ENCODE measurements at regions not wholly inside any gene's neighbourhood (a gene's known extent, or its start where the extent isn't known, plus 50 kb on each side); places are given as distances from the start of the nearest gene placed in this dataset.

- ATAC-seq, result no peak
- DNase-seq (ENCODE audit: missing footprints), result no peak
- intact Hi-C loops (cut with DNase I), result no loop called here
Observed at GRCh38 chr18:73638709-73639108, 508.9 kb downstream of the FBXO15 start.

- ATAC-seq, result no peak
- intact Hi-C loops (cut with DNase I), result no loop called here
- DNase-seq (ENCODE audit: missing footprints), result no peak
Observed at GRCh38 chr18:73636355-73636754, 511.3 kb downstream of the FBXO15 start.

GRCh38 chr18:73626859-73627258 is 520.8 kb downstream of the FBXO15 start:
- DNase-seq (ENCODE audit: missing footprints), result no peak
- intact Hi-C loops (cut with DNase I), result no loop called here
- no peak for ATAC-seq

- intact Hi-C loops (cut with DNase I), result no loop called here
- ATAC-seq (no peak), DNase-seq (ENCODE audit: missing footprints) (no peak)
Observed at GRCh38 chr18:73626221-73626620, 521.4 kb downstream of the FBXO15 start.

- ATAC-seq, result no peak
- intact Hi-C loops (cut with DNase I), result no loop called here
- no peak for DNase-seq (ENCODE audit: missing footprints)
Observed at GRCh38 chr18:73621091-73621490, 526.5 kb downstream of the FBXO15 start.

- DNase-seq (ENCODE audit: missing footprints) (no peak), ATAC-seq (no peak)
- intact Hi-C loops (cut with DNase I), result no loop called here
Observed at GRCh38 chr18:73617981-73618380, 529.7 kb downstream of the FBXO15 start.

- no peak for ATAC-seq
Observed at GRCh38 chr18:73615506-73615905, 532.1 kb downstream of the FBXO15 start.

GRCh38 chr18:73614812-73615211 is 532.8 kb downstream of the FBXO15 start:
- intact Hi-C loops (cut with DNase I), result no loop called here
- no peak for DNase-seq (ENCODE audit: missing footprints)
- ATAC-seq, result no peak

More at GRCh38 chr18:73615506-73615905, 532.1 kb downstream of the FBXO15 start:
- intact Hi-C loops (cut with DNase I), result no loop called here
- DNase-seq (ENCODE audit: missing footprints), result no peak

GRCh38 chr18:73613706-73614340 is 533.8 kb downstream of the FBXO15 start:
- intact Hi-C loops (cut with DNase I), result no loop called here

GRCh38 chr18:73597832-73598615 is 549.6 kb downstream of the FBXO15 start:
- intact Hi-C loops (cut with DNase I), result no loop called here
- no peak for ATAC-seq
- no peak for DNase-seq (ENCODE audit: missing footprints)

More at GRCh38 chr18:73613706-73614340, 533.8 kb downstream of the FBXO15 start:
- no peak for DNase-seq (ENCODE audit: missing footprints)
- no peak for ATAC-seq

- intact Hi-C loops (cut with DNase I), result no loop called here
- DNase-seq (ENCODE audit: missing footprints) (no peak), ATAC-seq (no peak)
Observed at GRCh38 chr18:73594749-73595148, 552.9 kb downstream of the FBXO15 start.

- ATAC-seq, result no peak
- intact Hi-C loops (cut with DNase I), result no loop called here
- no peak for DNase-seq (ENCODE audit: missing footprints)
Observed at GRCh38 chr18:73593207-73593606, 554.4 kb downstream of the FBXO15 start.

GRCh38 chr18:73590950-73591349 is 556.7 kb downstream of the FBXO15 start:
- intact Hi-C loops (cut with DNase I), result no loop called here
- no peak for ATAC-seq
- DNase-seq (ENCODE audit: missing footprints), result no peak

- DNase-seq (ENCODE audit: missing footprints), result no peak
Observed at GRCh38 chr18:73579698-73580097, 567.9 kb downstream of the FBXO15 start.

GRCh38 chr18:73577365-73577764 is 570.3 kb downstream of the FBXO15 start:
- intact Hi-C loops (cut with DNase I), result no loop called here

More at GRCh38 chr18:73579698-73580097, 567.9 kb downstream of the FBXO15 start:
- no peak for ATAC-seq
- intact Hi-C loops (cut with DNase I), result no loop called here

GRCh38 chr18:73563901-73564472 is 583.6 kb downstream of the FBXO15 start:
- intact Hi-C loops (cut with DNase I), result no loop called here
- ATAC-seq (no peak), DNase-seq (ENCODE audit: missing footprints) (no peak)

More at GRCh38 chr18:73577365-73577764, 570.3 kb downstream of the FBXO15 start:
- DNase-seq (ENCODE audit: missing footprints), result no peak
- ATAC-seq, result no peak

GRCh38 chr18:73563345-73563744 is 584.3 kb downstream of the FBXO15 start:
- intact Hi-C loops (cut with DNase I), result no loop called here
- DNase-seq (ENCODE audit: missing footprints), result no peak
- ATAC-seq, result no peak

GRCh38 chr18:73556904-73557303 is 590.7 kb downstream of the FBXO15 start:
- DNase-seq (ENCODE audit: missing footprints) (no peak), ATAC-seq (no peak)
- intact Hi-C loops (cut with DNase I), result no loop called here

GRCh38 chr18:73552171-73552570 is 595.5 kb downstream of the FBXO15 start:
- no peak for DNase-seq (ENCODE audit: missing footprints)
- intact Hi-C loops (cut with DNase I), result no loop called here
- no peak for ATAC-seq

GRCh38 chr18:73551211-73551610 is 596.4 kb downstream of the FBXO15 start:
- intact Hi-C loops (cut with DNase I), result no loop called here
- ATAC-seq, result no peak

More at GRCh38 chr18:73551211-73551610, 596.4 kb downstream of the FBXO15 start:
- no peak for DNase-seq (ENCODE audit: missing footprints)

Data from Right ventricle myocardium inferior (tissue), 1 donor.